ENCODE measurements at regions not wholly inside any gene's neighbourhood (a gene's known extent, or its start where the extent isn't known, plus 50 kb on each side); places are given as distances from the start of the nearest gene placed in this dataset.

DNA sequence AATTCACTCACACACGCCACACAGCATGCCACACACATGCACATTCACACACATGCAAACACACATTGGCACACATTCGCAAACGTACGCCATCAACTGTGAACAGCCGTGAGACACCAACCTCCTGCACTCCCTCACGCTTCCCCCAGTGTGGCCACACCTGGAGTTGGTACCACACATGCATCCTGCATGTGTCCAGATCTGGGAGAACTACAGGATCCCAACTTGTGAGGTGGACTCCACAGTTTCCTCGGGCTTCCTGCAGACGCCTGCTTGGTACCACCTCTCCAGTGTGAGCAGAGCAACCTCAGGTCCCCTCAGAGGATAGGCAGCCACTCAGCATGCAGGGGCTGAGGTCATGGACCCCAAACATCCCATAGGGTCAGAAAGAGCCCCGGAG, 239.0 kb downstream of the EIPR1 start:
- no peak for DNase-seq (ENCODE audit: extremely low spot score)
- ChIA-PET CTCF (no interaction called here), POLR2A (no interaction called here)
- TF ChIP-seq, protein P1, sequence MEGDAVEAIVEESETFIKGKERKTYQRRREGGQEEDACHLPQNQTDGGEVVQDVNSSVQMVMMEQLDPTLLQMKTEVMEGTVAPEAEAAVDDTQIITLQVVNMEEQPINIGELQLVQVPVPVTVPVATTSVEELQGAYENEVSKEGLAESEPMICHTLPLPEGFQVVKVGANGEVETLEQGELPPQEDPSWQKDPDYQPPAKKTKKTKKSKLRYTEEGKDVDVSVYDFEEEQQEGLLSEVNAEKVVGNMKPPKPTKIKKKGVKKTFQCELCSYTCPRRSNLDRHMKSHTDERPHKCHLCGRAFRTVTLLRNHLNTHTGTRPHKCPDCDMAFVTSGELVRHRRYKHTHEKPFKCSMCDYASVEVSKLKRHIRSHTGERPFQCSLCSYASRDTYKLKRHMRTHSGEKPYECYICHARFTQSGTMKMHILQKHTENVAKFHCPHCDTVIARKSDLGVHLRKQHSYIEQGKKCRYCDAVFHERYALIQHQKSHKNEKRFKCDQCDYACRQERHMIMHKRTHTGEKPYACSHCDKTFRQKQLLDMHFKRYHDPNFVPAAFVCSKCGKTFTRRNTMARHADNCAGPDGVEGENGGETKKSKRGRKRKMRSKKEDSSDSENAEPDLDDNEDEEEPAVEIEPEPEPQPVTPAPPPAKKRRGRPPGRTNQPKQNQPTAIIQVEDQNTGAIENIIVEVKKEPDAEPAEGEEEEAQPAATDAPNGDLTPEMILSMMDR (IDR thresholded peaks at IDR 0.05; ENCODE audit: control extremely low read depth, extremely low read depth, low read depth, missing control alignments) = no peak

DNA sequence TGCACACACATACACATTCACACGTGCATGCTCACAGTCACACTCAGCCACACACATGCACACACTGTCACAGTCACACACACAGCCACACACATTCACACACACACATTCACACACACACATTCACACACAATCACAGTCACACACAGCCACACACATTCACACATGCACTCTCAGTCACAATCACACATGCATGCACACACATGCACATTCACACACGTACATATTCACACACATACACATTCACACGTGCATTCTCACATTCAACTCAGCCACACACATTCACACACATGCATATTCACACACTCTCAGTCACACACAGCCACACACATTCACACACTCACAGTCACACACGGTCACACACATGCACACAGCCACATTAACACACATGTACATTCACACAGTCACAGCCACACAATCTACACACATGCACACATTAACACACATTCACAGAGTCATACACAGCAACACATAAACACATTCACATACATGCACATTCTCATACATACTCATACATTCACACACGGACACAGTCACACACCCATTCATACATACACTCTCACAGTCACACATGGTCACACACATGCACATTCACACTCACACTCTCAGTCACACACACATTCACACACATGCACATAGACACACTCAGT, 239.8 kb downstream of the EIPR1 start:
- no peak for DNase-seq (ENCODE audit: extremely low spot score)
- ChIA-PET CTCF (no interaction called here), POLR2A (no interaction called here)
- TF ChIP-seq, protein P1 (IDR thresholded peaks at IDR 0.05; ENCODE audit: control extremely low read depth, extremely low read depth, low read depth, missing control alignments) = no peak

DNA sequence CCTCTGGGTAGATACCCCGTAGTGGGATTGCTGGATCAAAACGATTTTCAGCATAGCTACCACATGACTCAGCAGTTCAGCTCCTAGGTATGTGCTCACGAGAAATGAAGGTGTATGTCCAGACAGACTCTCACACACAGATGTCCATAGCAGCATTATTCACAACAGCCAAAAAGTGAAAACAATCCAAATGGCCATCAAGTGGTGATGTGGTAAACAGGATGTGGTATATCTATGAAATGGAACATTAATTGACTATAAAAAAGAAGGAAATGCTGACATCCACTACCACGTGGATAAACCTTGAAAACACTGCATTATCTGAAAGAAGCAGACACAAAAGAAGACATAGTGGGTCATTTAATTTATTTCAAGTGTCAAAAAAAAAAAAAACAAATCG, 241.9 kb downstream of the EIPR1 start:
- POLR2A ChIA-PET = no interaction called here
- DNase-seq (ENCODE audit: extremely low spot score) = no peak
- TF ChIP-seq, protein P1 (IDR thresholded peaks at IDR 0.05; ENCODE audit: control extremely low read depth, extremely low read depth, low read depth, missing control alignments) = no peak
- CTCF ChIA-PET = interaction anchor here (1.4 kb wide), 1 partner anchor 17 kb away, joined by 3 read pairs; no protein-coding TSS in a partner anchor

- TF ChIP-seq, protein P1 (IDR thresholded peaks at IDR 0.05; ENCODE audit: control extremely low read depth, extremely low read depth, low read depth, missing control alignments) = no peak
- ChIA-PET POLR2A (interaction anchor here (0.5 kb wide), 1 partner anchor 56 kb away, joined by 3 read pairs; no protein-coding TSS in a partner anchor), CTCF (no interaction called here)
- no peak for DNase-seq (ENCODE audit: extremely low spot score)
Measured at GRCh38 chr2:3134026-3134571, 243.5 kb downstream of the EIPR1 start.

- DNase-seq (ENCODE audit: extremely low spot score) = no peak
- TF ChIP-seq, protein P1 (IDR thresholded peaks at IDR 0.05; ENCODE audit: control extremely low read depth, extremely low read depth, low read depth, missing control alignments) = no peak
- ChIA-PET CTCF (no interaction called here), POLR2A (no interaction called here)
Measured at GRCh38 chr2:3132966-3133365, 244.7 kb downstream of the EIPR1 start.

- DNase-seq (ENCODE audit: extremely low spot score) = no peak
- POLR2A ChIA-PET = no interaction called here
- TF ChIP-seq, protein P1 (IDR thresholded peaks at IDR 0.05; ENCODE audit: control extremely low read depth, extremely low read depth, low read depth, missing control alignments) = no peak
- CTCF ChIA-PET = no interaction called here
Measured at GRCh38 chr2:3132466-3132865, 245.2 kb downstream of the EIPR1 start.
